KMS-11 (cell line): ENCODE measurements at regions not wholly inside any gene's neighbourhood (a gene's known extent, or its start where the extent isn't known, plus 50 kb on each side); places are given as distances from the start of the nearest gene placed in this dataset.

Experiments
- H2AFZ ChIP-seq: fragments of 200-600 bp; sonication (generic); 2 replicates; pipeline ENCODE4 v1.6.1; 2016; ENCODE audit warnings: antibody characterized with exemption, mixed run types, low read depth
- H3K27ac ChIP-seq: fragments of 200-600 bp; sonication (generic); 2 replicates; pipeline ENCODE4 v1.6.1; 2016; ENCODE audit warnings: mild to moderate bottlenecking, mixed run types
- H3K27me3 ChIP-seq: fragments of 200-600 bp; sonication (generic); 2 replicates; pipeline ENCODE4 v1.6.1; 2017; ENCODE audit warnings: mild to moderate bottlenecking, low read depth, mixed run types, moderate library complexity; ENCODE audit not compliant: insufficient read depth
- H3K36me3 ChIP-seq: fragments of 200-600 bp; sonication (generic); 2 replicates; pipeline ENCODE4 v1.6.1; 2017; ENCODE audit warnings: mild to moderate bottlenecking, mixed run types; ENCODE audit not compliant: insufficient read depth
- H3K4me1 ChIP-seq: fragments of 200-600 bp; sonication (generic); 2 replicates; pipeline ENCODE4 v1.6.1; 2016; ENCODE audit warnings: mild to moderate bottlenecking, low read depth, mixed run types; ENCODE audit not compliant: poor library complexity, severe bottlenecking
- H3K4me2 ChIP-seq: fragments of 200-600 bp; sonication (generic); 2 replicates; pipeline ENCODE4 v1.7.0; 2016; ENCODE audit warnings: mild to moderate bottlenecking, mixed run types
- H3K4me3 ChIP-seq: fragments of 200-600 bp; sonication (generic); IDR thresholded peaks from 2 replicates; pipeline ENCODE4 v1.6.1; 2017; ENCODE audit warnings: low read depth, low read length, mixed read lengths; ENCODE audit not compliant: insufficient read depth
- H3K79me2 ChIP-seq: fragments of 200-600 bp; sonication (generic); 2 replicates; pipeline ENCODE4 v1.6.1; 2016; ENCODE audit warnings: low read depth, mixed run types; ENCODE audit not compliant: insufficient read depth
- H3K9ac ChIP-seq: fragments of 200-600 bp; sonication (generic); 2 replicates; pipeline ENCODE4 v1.6.1; 2016; ENCODE audit warnings: mild to moderate bottlenecking, mixed run types
- H4K20me1 ChIP-seq: fragments of 200-600 bp; sonication (generic); 2 replicates; pipeline ENCODE4 v1.6.1; 2016; ENCODE audit warnings: mild to moderate bottlenecking, mixed run types; ENCODE audit not compliant: insufficient read depth
- CTCF ChIP-seq: fragments of 200-600 bp; sonication (generic); conservative IDR thresholded peaks from 2 replicates; pipeline ENCODE4 v1.6.1; 2017; ENCODE audit warnings: low read depth, mild to moderate bottlenecking, antibody characterized with exemption, low read length, moderate library complexity, mixed read lengths

- H3K4me3 ChIP-seq, result no peak overlapping the region
- no peaks in the 10 kb centered on the region for H3K27me3 ChIP-seq
- no peak overlapping the region for H2AFZ ChIP-seq
- no peak overlapping the region for H3K27ac ChIP-seq
- TF ChIP-seq CTCF, result peak; percentile 92
- H3K4me1 ChIP-seq, result peaks cover 9% of the 10 kb centered on the region
- no peaks in the 10 kb centered on the region for H4K20me1 ChIP-seq
- H3K79me2 ChIP-seq, result no peaks in the 10 kb centered on the region
- no peak overlapping the region for H3K9ac ChIP-seq
- H3K4me2 ChIP-seq, result no peak overlapping the region
- no peaks in the 10 kb centered on the region for H3K36me3 ChIP-seq
Observed at GRCh38 chr1:198465201-198466144, 75.0 kb downstream of the ATP6V1G3 start.

- Histone ChIP-seq H3K27me3 (no peaks in the 10 kb centered on the region), H3K4me2 (no peak overlapping the region), H3K9ac (no peak overlapping the region), H3K36me3 (no peaks in the 10 kb centered on the region), H4K20me1 (no peaks in the 10 kb centered on the region), H3K4me3 (no peak overlapping the region), H3K27ac (no peak overlapping the region), H2AFZ (no peak overlapping the region), H3K4me1 (peaks cover 9% of the 10 kb centered on the region), H3K79me2 (no peaks in the 10 kb centered on the region)
- TF ChIP-seq CTCF, result no peak
Observed at GRCh38 chr1:198463709-198464108, 76.8 kb downstream of the ATP6V1G3 start.

GRCh38 chr1:198462365-198463019 lies 78.0 kb downstream of the ATP6V1G3 start:
- no peak overlapping the region for H3K9ac ChIP-seq
- no peak overlapping the region for H2AFZ ChIP-seq
- no peaks in the 10 kb centered on the region for H3K36me3 ChIP-seq
- no peak overlapping the region for H3K4me2 ChIP-seq
- peaks cover 9% of the 10 kb centered on the region for H3K4me1 ChIP-seq
- H3K27ac ChIP-seq, result no peak overlapping the region
- H3K27me3 ChIP-seq, result no peaks in the 10 kb centered on the region
- TF ChIP-seq CTCF, result no peak
- no peak overlapping the region for H3K4me3 ChIP-seq
- no peaks in the 10 kb centered on the region for H4K20me1 ChIP-seq
- H3K79me2 ChIP-seq, result no peaks in the 10 kb centered on the region

GRCh38 chr1:198455966-198456365 lies 84.5 kb downstream of the ATP6V1G3 start:
- Histone ChIP-seq H3K79me2 (no peaks in the 10 kb centered on the region), H2AFZ (no peak overlapping the region), H3K4me2 (no peak overlapping the region), H3K27ac (no peak overlapping the region), H3K9ac (no peak overlapping the region), H3K27me3 (no peaks in the 10 kb centered on the region), H3K4me1 (no peaks in the 10 kb centered on the region), H3K36me3 (no peaks in the 10 kb centered on the region), H3K4me3 (no peak overlapping the region), H4K20me1 (no peaks in the 10 kb centered on the region)
- TF ChIP-seq CTCF, result no peak
